K562 (cell line): ENCODE measurements at regions not wholly inside any gene's neighbourhood (a gene's known extent, or its start where the extent isn't known, plus 50 kb on each side); places are given as distances from the start of the nearest gene placed in this dataset.

Experiments
- ATAC-seq: fragments of 200-7000 bp; cut with Tn5 transposase; 3 replicates; pipeline ENCODE4 v1.9.1; 2020; ENCODE audit warnings: moderate library complexity
- BruUV-seq: library from RNA; stranded (reverse); fragments of 400-500 nt; replicated peaks from 2 replicates; lab custom pipeline; 2021; lab: Mats Ljungman, UMichigan
- CTCF ChIA-PET: fragments of 300-600 bp; formaldehyde crosslinking; extraction: SDS; loops from one replicate; lab custom pipeline; 2021; ENCODE audit warnings: low intra/inter-chr PET ratio; lab: Yijun Ruan, JAX
- POLR2A ChIA-PET: fragments of 300-600, 350-650 bp; sonication (Branson Sonifier 250); formaldehyde crosslinking; extraction: SDS; loops from one replicate; lab custom pipeline; 2021; ENCODE audit warnings: antibody characterized with exemption, inconsistent platforms; lab: Yijun Ruan, JAX
- DNase-seq, 4 experiments: peaks; one replicate each; pipeline versions ENCODE4 v3.0.0 to v3.0.0-alpha.2; 2011 to 2018; ENCODE audit warnings: low spot score in 3 of 4, mixed read lengths in 3 of 4; ENCODE audit errors: extremely low read depth in 1 of 4
- FAIRE-seq: peaks from 2 replicates; lab custom pipeline; 2011; peaks lifted over from hg19 to GRCh38; lab: Jason Lieb, UNC
- H2AFZ ChIP-seq: 2 replicates; pipeline ENCODE4 v1.6.0; 2011; ENCODE audit warnings: low read depth, low read length, control low read depth, inconsistent platforms
- H3K27ac ChIP-seq: fragments of 200-600 bp; 3 replicates; pipeline ENCODE4 v1.8.0; 2011; ENCODE audit warnings: low read depth, mild to moderate bottlenecking, control low read depth, inconsistent platforms, low read length, moderate library complexity, mixed read lengths; ENCODE audit errors: extremely low read depth
- H3K27me3 ChIP-seq, 2 experiments: fragments of 300-600 bp in 1 of 2; 2 replicates in 1 of 2; 3 replicates in 1 of 2; pipeline versions ENCODE4 v1.6.0 to v1.8.0; 2011; ENCODE audit warnings: inconsistent platforms in 2 of 2, low read length in 2 of 2, mild to moderate bottlenecking in 1 of 2, mixed read lengths in 1 of 2, moderate library complexity in 1 of 2; ENCODE audit not compliant: control insufficient read depth in 2 of 2, insufficient read depth in 2 of 2
- H3K36me3 ChIP-seq: fragments of 300-600 bp; 3 replicates; pipeline ENCODE4 v1.8.0; 2011; ENCODE audit warnings: mild to moderate bottlenecking, low read length, inconsistent platforms; ENCODE audit not compliant: control insufficient read depth, insufficient read depth
- H3K4me1 ChIP-seq, 2 experiments: fragments of 200-600 bp in 1 of 2; replicated peaks in 1 of 2; 2 replicates in 1 of 2; 3 replicates in 1 of 2; pipeline versions ENCODE4 v1.5.1 to v1.8.0; 2011; ENCODE audit warnings: inconsistent platforms in 2 of 2, low read length in 2 of 2, mild to moderate bottlenecking in 1 of 2, mixed read lengths in 1 of 2, moderate library complexity in 1 of 2; ENCODE audit not compliant: control insufficient read depth in 2 of 2, insufficient read depth in 2 of 2
- H3K4me2 ChIP-seq: 2 replicates; pipeline ENCODE4 v1.6.1; 2011; ENCODE audit warnings: low read length, control low read depth, inconsistent platforms, mixed read lengths; ENCODE audit not compliant: insufficient read depth
- H3K4me3 ChIP-seq: fragments of 200-600 bp; sonication (generic), shearing (Covaris generic); 2 replicates; pipeline ENCODE4 v1.5.1; 2016; ENCODE audit warnings: control low read depth, inconsistent platforms
- H3K79me2 ChIP-seq: fragments of 200-600 bp; 3 replicates; pipeline ENCODE4 v1.8.0; 2011; ENCODE audit warnings: low read length, inconsistent platforms; ENCODE audit not compliant: control insufficient read depth, insufficient read depth
- H3K9ac ChIP-seq, 2 experiments: 2 replicates each; pipeline versions ENCODE4 v1.6.0 to v1.6.1; 2011; ENCODE audit warnings: low read depth in 2 of 2, low read length in 2 of 2, control low read depth in 1 of 2, inconsistent platforms in 1 of 2, mild to moderate bottlenecking in 1 of 2, mixed read lengths in 1 of 2; ENCODE audit not compliant: insufficient read depth in 1 of 2
- H3K9me1 ChIP-seq: one replicate; pipeline ENCODE4 v1.6.0; 2011; ENCODE audit warnings: inconsistent platforms, mild to moderate bottlenecking, low read length, moderate library complexity; ENCODE audit not compliant: control insufficient read depth, insufficient read depth
- H3K9me3 ChIP-seq: replicated peaks from 2 replicates; pipeline ENCODE4 v1.5.1; 2011; ENCODE audit warnings: low read depth, low read length, inconsistent platforms; ENCODE audit not compliant: control insufficient read depth, insufficient read depth
- H4K20me1 ChIP-seq: replicated peaks from 2 replicates; pipeline ENCODE4 v1.6.1; 2011; ENCODE audit warnings: low read length, inconsistent platforms, mixed read lengths; ENCODE audit not compliant: control insufficient read depth, insufficient read depth
- FUS ChIP-seq: fragments of 200-400 bp; formaldehyde crosslinking; optimal IDR thresholded peaks from 2 replicates; pipeline ENCODE3; 2017; ENCODE audit warnings: low read depth, low read length
- HEY1 ChIP-seq: fragments of 250-450 bp; sonication (Bioruptor Pico); IDR thresholded peaks from 2 replicates; pipeline ENCODE4 v1.5.0; 2020; ENCODE audit warnings: mild to moderate bottlenecking, moderate library complexity, borderline replicate concordance
- JUNB ChIP-seq: fragments of 450-650 bp; formaldehyde crosslinking; conservative IDR thresholded peaks from 2 replicates; pipeline ENCODE4 v1.4.0; 2020; ENCODE audit warnings: mild to moderate bottlenecking
- KAT8 ChIP-seq: fragments of 450-650 bp; IDR thresholded peaks from 2 replicates; pipeline ENCODE4 v1.6.1; 2016; ENCODE audit warnings: low read depth, mild to moderate bottlenecking
- MEIS2 ChIP-seq: fragments of 450-650 bp; IDR thresholded peaks from 2 replicates; pipeline ENCODE4 v1.6.1; 2014; ENCODE audit warnings: mild to moderate bottlenecking; ENCODE audit not compliant: partially characterized antibody
- PREB ChIP-seq: sonication (generic); formaldehyde crosslinking; IDR thresholded peaks from 2 replicates; pipeline ENCODE4 v1.8.1; 2023; ENCODE audit warnings: mild to moderate bottlenecking, missing genetic modification reagents
- PTTG1 ChIP-seq: fragments of 450-650 bp; IDR thresholded peaks from 2 replicates; pipeline ENCODE4 v1.6.1; 2016; ENCODE audit warnings: low read depth, mild to moderate bottlenecking, missing genetic modification characterization, missing compliant biosample characterization
- RNF2 ChIP-seq: sonication (generic); IDR thresholded peaks from 2 replicates; pipeline ENCODE4 v1.6.1; 2016
- ZBTB12 ChIP-seq: fragments of 250-450 bp; sonication (Bioruptor Pico); IDR thresholded peaks from 2 replicates; pipeline ENCODE4 v1.4.0; 2020
- ZC3H11A ChIP-seq: IDR thresholded peaks from 2 replicates; pipeline ENCODE4 v1.6.1; 2012; ENCODE audit warnings: low read depth, low read length, improper control_type of control experiment
- WGBS: fragments of 100-300 bp; shearing (Covaris generic); methylation state at CpG from one replicate; pipeline ENCODE4 v1.1.6; 2016; ENCODE audit warnings: low coverage, mixed read lengths; ENCODE audit not compliant: insufficient coverage; ENCODE audit errors: missing lambda C conversion rate; 5-methylcytosine and 5-hydroxymethylcytosine counted together
- in situ Hi-C: fragments of 300-500 bp; cut with MboI; formaldehyde crosslinking; loops from 4 replicates; pipeline ENCODE4 v1.15.0; 2018; ENCODE audit warnings: inconsistent platforms, mixed read lengths
- intact Hi-C: fragments of 100-400 bp; cut with micrococcal nuclease; formaldehyde crosslinking; loops from 2 replicates; pipeline ENCODE4 v1.14.2; 2022

GRCh38 chr3:107882881-107883280 is 207.9 kb downstream of the CD47 start:
- no peak for TF ChIP-seq ZC3H11A
- no peak for TF ChIP-seq HEY1 (CRISPR knock-in tag)
- TF ChIP-seq FUS, result no peak
- no peak for TF ChIP-seq RNF2
- no peak for TF ChIP-seq KAT8
- no peak for TF ChIP-seq PREB (CRISPR knock-in tag)
- TF ChIP-seq PTTG1 (tag), result no peak
- no peak for TF ChIP-seq MEIS2
- TF ChIP-seq JUNB (CRISPR knock-in tag), result no peak
- TF ChIP-seq ZBTB12 (CRISPR knock-in tag), result no peak
- no peaks in the 10 kb centered on the region for H3K36me3 ChIP-seq
- no peaks in the 10 kb centered on the region for H4K20me1 ChIP-seq
- no peak for ATAC-seq
- ChIA-PET CTCF (no interaction called here), POLR2A (interaction anchor here (0.7 kb wide), 1 partner anchor 675 kb away, joined by 3 read pairs; no protein-coding TSS in a partner anchor)
- no peaks in the 10 kb centered on the region for H3K79me2 ChIP-seq
- no peak for DNase-seq
- no peak overlapping the region for H3K4me2 ChIP-seq
- 6% methylated on average over 7 of the region's 7 CpGs for WGBS
- H3K9ac ChIP-seq, result no peak overlapping the region
- H3K27me3 ChIP-seq, result peaks cover 0 to 10% of the 10 kb centered on the region in 2 experiments; a peak in 2 of 5 replicates
- H3K27ac ChIP-seq, result no peak overlapping the region
- no peak for FAIRE-seq
- intact Hi-C loops, result no loop called here
- no TSS peak for BruUV-seq
- H3K9me1 ChIP-seq, result no peaks in the 10 kb centered on the region
- H3K9me3 ChIP-seq, result no peaks in the 10 kb centered on the region
- no peak overlapping the region for H2AFZ ChIP-seq
- H3K4me3 ChIP-seq, result no peak overlapping the region
- in situ Hi-C loops, result no loop called here
- no peaks in the 10 kb centered on the region for H3K4me1 ChIP-seq
